Body of pancreas (tissue), 4 donors: ENCODE measurements at regions not wholly inside any gene's neighbourhood (a gene's known extent, or its start where the extent isn't known, plus 50 kb on each side); places are given as distances from the start of the nearest gene placed in this dataset.

ENCODE experiments used
- ATAC-seq: fragments of 150-250 bp; one replicate; pipeline ENCODE4 v1.9.1; 2016
- DNase-seq, 4 donors: peaks; one replicate each; pipeline ENCODE4 v3.0.0-alpha.2; 2019
- H3K27ac ChIP-seq, 4 donors: fragments of 200-600 bp; sonication (generic); 1 replicate in 3 of 4; 2 replicates in 1 of 4; pipeline versions ENCODE4 v1.5.1 to v1.6.1; 2016 to 2019; ENCODE audit warnings: mild to moderate bottlenecking in 1 of 4, mixed read lengths in 1 of 4, moderate library complexity in 1 of 4
- H3K27me3 ChIP-seq, 2 donors: fragments of 200-600 bp; sonication (generic); one replicate each; pipeline ENCODE4 v1.6.0; 2016; ENCODE audit warnings: mild to moderate bottlenecking in 1 of 2
- H3K36me3 ChIP-seq, 2 donors: fragments of 200-600 bp; sonication (generic); replicated peaks in 1 of 2; 2 replicates each; pipeline ENCODE4 v1.5.1; 2016; ENCODE audit warnings: low read depth in 2 of 2; ENCODE audit not compliant: insufficient read depth in 1 of 2
- H3K4me1 ChIP-seq: fragments of 200-600 bp; sonication (generic); one replicate; pipeline ENCODE4 v1.6.0; 2016
- H3K4me3 ChIP-seq, 2 donors: fragments of 200-600 bp; sonication (generic); 1 replicate in 1 of 2; 2 replicates in 1 of 2; pipeline ENCODE4 v1.5.1; 2016 to 2019
- H3K9me3 ChIP-seq, 3 donors: fragments of 200-600 bp; sonication (generic); 1 replicate in 2 of 3; 2 replicates in 1 of 3; pipeline ENCODE4 v1.5.1; 2016
- POLR2A ChIP-seq, 3 donors: fragments of 450-650 bp; IDR thresholded peaks; one replicate each; pipeline ENCODE4 v1.6.1; 2016; ENCODE audit warnings: antibody characterized with exemption in 3 of 3, mild to moderate bottlenecking in 2 of 3
- WGBS, 2 donors: methylation state at CpG; one replicate each; pipeline ENCODE4 v1.1.5; 2017; 5-methylcytosine and 5-hydroxymethylcytosine counted together
- intact Hi-C: fragments of 100-400 bp; cut with DNase I; formaldehyde crosslinking; loops from one replicate; pipeline ENCODE4 v1.15.1; 2023
- TF ChIP-seq, protein P1 (sequence below), 7 experiments: fragments of 450-650 bp in 4 of 7; fragments of 200-600 bp in 3 of 7; sonication (generic) in 3 of 7; IDR thresholded peaks; one replicate each; pipeline ENCODE4 v1.5.1; 2016 to 2019; ENCODE audit warnings: antibody characterized with exemption in 7 of 7

DNA sequence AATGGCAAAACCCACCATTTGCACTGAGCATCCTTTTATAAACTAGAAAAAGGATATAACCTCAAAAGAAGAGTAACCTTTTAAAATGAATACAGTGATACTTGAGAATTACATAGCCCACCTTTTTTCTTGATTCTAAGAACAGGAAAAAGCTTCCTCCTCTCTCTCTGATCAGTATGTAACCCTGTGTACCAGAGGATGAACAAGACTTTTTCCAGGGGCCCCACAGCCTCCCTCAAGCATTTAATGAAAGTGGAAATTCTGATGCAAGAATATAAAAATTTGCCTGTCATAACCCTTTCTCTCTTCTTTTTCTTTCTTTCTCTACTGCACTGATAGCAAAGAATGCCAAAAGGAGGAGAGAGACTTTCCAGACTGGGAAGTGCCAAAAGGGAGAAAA, 64.2 kb upstream of the BTN3A2 start:
- TF ChIP-seq POLR2A (IDR thresholded peaks at IDR 0.05), result no peak
- TF ChIP-seq, protein P1, sequence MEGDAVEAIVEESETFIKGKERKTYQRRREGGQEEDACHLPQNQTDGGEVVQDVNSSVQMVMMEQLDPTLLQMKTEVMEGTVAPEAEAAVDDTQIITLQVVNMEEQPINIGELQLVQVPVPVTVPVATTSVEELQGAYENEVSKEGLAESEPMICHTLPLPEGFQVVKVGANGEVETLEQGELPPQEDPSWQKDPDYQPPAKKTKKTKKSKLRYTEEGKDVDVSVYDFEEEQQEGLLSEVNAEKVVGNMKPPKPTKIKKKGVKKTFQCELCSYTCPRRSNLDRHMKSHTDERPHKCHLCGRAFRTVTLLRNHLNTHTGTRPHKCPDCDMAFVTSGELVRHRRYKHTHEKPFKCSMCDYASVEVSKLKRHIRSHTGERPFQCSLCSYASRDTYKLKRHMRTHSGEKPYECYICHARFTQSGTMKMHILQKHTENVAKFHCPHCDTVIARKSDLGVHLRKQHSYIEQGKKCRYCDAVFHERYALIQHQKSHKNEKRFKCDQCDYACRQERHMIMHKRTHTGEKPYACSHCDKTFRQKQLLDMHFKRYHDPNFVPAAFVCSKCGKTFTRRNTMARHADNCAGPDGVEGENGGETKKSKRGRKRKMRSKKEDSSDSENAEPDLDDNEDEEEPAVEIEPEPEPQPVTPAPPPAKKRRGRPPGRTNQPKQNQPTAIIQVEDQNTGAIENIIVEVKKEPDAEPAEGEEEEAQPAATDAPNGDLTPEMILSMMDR (IDR thresholded peaks at IDR 0.05), result no peak

DNA sequence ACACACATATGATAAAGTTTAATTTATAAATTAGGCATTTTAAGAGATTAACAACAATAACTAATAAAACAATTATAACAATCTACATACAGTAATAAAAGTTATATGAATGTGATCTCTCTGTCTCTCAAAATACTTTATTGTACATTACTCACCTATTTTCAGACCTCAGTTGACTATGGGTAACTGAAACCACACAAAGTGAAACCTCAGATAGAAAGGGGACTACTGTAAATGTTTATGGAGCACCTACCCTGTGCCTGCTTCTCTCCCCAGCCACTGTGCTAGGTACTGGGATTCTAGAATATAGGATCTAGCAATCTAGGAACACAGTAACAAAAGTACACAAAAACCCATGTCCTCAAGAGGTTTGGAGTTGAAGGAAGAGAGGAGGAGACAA, 63.4 kb upstream of the BTN3A2 start:
- Histone ChIP-seq H3K9me3 (no peaks in the 10 kb centered on the region), H3K27ac (no peak overlapping the region), H3K36me3 (no peaks in the 10 kb centered on the region), H3K27me3 (peaks cover 0 to 5% of the 10 kb centered on the region in 2 donors), H3K4me1 (no peaks in the 10 kb centered on the region), H3K4me3 (no peak overlapping the region)
- intact Hi-C loops, result no loop called here
- ATAC-seq, result no peak
- TF ChIP-seq POLR2A (IDR thresholded peaks at IDR 0.05), result no peak
- TF ChIP-seq, protein P1 (IDR thresholded peaks at IDR 0.05), result no peak
- no peak for DNase-seq

More for the DNA sequence above, 64.2 kb upstream of the BTN3A2 start:
- Histone ChIP-seq H3K27ac (no peak overlapping the region), H3K27me3 (peaks cover 0 to 5% of the 10 kb centered on the region in 2 donors), H3K36me3 (no peaks in the 10 kb centered on the region), H3K9me3 (no peaks in the 10 kb centered on the region), H3K4me1 (no peaks in the 10 kb centered on the region), H3K4me3 (no peak overlapping the region)
- intact Hi-C loops, result no loop called here
- DNase-seq (no peak), ATAC-seq (no peak)

DNA sequence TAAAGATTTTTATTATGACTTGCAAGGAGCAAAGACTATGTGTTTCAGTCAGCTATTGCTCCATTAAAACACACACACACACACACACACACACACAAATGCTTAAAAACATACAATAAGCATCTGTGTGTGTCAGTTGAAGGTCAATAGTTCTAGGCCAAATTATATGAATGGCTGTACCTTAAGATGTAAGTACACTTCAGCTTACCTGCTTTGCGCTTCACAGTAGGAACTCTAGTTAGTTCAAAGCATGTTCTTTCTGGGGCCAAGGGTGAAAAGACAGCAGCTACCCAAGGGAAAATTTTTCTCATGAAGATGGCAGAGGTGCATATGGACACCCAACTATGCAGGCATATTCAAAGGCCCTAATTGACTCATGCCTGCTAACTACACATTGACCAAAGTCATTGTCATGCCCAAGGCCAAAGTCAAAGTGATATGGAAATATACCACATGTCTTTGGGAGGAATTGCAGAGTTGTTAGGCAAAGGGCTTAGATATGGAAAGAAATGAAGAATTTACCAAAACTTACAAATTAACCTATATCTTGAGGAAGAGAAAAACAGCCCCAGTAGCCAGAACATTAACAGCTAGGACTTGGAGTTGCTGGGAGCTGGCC, 61.9 kb upstream of the BTN3A2 start:
- peaks cover 0 to 5% of the 10 kb centered on the region in 2 donors for H3K27me3 ChIP-seq
- intact Hi-C loops, result no loop called here
- no peaks in the 10 kb centered on the region for H3K9me3 ChIP-seq
- H3K27ac ChIP-seq, result no peak overlapping the region
- no peaks in the 10 kb centered on the region for H3K36me3 ChIP-seq
- ATAC-seq (no peak), DNase-seq (no peak)
- TF ChIP-seq POLR2A (IDR thresholded peaks at IDR 0.05), result no peak
- TF ChIP-seq, protein P1 (IDR thresholded peaks at IDR 0.05), result no peak
- H3K4me1 ChIP-seq, result no peaks in the 10 kb centered on the region
- H3K4me3 ChIP-seq, result no peak overlapping the region
- WGBS, 2 donors, result 92 to 95% methylated on average over 1 of the region's 1 CpG

DNA sequence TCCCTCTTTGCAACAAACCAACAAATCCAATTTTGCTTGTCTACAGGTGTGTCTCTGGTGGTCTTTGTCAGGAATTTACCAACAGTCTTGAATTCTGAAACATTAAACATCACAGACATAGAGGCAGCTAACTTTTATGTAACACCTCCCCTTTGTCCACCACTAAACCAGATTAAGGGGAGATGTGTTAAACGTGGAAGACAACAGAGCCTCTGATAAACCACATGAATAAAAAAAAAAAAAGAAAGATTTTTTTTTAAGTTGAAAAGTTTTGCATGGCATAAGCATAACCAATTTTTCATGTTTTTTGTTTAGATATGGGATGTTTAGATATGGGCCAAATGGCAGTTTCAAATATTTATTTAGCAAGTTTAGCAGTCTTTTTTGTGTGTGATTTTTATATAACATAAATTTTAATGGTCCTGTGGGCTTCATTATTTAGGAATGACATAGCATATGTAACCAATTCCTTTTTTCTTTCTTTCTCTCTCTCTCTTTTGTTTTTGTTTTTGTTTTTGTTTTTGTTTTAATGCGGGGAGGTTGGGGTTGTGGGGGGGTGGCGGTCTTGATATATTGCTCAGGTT, 60.7 kb upstream of the BTN3A2 start:
- no peak overlapping the region for H3K4me3 ChIP-seq
- ATAC-seq (no peak), DNase-seq (no peak)
- no peaks in the 10 kb centered on the region for H3K9me3 ChIP-seq
- WGBS, 2 donors, result 39 to 55% methylated on average over 3 of the region's 3 CpGs
- peaks cover 0 to 5% of the 10 kb centered on the region in 2 donors for H3K27me3 ChIP-seq
- H3K27ac ChIP-seq, result peak overlapping the region in 1 of 4 donors; percentile 70
- no peaks in the 10 kb centered on the region for H3K36me3 ChIP-seq
- intact Hi-C loops, result no loop called here
- no peaks in the 10 kb centered on the region for H3K4me1 ChIP-seq
- TF ChIP-seq, protein P1 (IDR thresholded peaks at IDR 0.05), result no peak
- TF ChIP-seq POLR2A (IDR thresholded peaks at IDR 0.05), result no peak
